ENCODE measurements at regions not wholly inside any gene's neighbourhood (a gene's known extent, or its start where the extent isn't known, plus 50 kb on each side); places are given as distances from the start of the nearest gene placed in this dataset.

DNA sequence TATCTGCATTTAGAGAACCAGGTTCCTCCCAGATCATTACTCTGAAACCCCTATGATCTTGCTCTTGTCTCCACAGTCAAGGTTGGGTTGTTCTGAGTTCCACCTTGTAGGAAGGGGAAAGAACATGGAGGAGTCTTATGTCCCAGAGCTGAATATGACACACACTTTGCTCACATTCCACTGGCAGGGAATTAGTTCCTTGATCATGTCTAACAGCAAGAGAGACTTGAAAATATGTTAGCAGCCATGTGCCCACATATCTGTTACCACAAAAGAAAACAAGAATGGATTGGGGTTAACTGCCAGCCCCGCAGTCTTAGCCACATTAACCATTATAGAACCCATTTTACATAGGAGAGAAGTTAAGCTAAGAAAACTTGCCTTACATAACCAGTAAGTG lies 71.1 kb upstream of the MDM1 start:
- ATAC-seq (ENCODE audit: low FRiP score) (no peak), DNase-seq (no peak)
- H3K36me3 ChIP-seq (ENCODE audit: control insufficient read depth in 1 of 2, insufficient read depth in 2 of 2, low read length in 1 of 2): no peaks in the 10 kb centered on the region
- H3K4me1 ChIP-seq (ENCODE audit: control insufficient read depth in 1 of 2, insufficient read depth in 2 of 2, low read length in 2 of 2): peaks cover 0 to 2% of the 10 kb centered on the region in 2 donors
- no peak overlapping the region for H3K27ac ChIP-seq (ENCODE audit: low read depth in 1 of 2, low read length in 2 of 2)
- H3K4me3 ChIP-seq (ENCODE audit: low read length in 2 of 2): no peak overlapping the region
- intact Hi-C loops (cut with DNase I): no loop called here
- no peaks in the 10 kb centered on the region for H3K27me3 ChIP-seq (ENCODE audit: control insufficient read depth in 1 of 2, insufficient read depth in 2 of 2, low read length in 1 of 2)
- no peaks in the 10 kb centered on the region for H3K9me3 ChIP-seq (ENCODE audit: control insufficient read depth, low read length)
- WGBS, 2 donors: 81 to 86% methylated on average over 1 of the region's 1 CpG

DNA sequence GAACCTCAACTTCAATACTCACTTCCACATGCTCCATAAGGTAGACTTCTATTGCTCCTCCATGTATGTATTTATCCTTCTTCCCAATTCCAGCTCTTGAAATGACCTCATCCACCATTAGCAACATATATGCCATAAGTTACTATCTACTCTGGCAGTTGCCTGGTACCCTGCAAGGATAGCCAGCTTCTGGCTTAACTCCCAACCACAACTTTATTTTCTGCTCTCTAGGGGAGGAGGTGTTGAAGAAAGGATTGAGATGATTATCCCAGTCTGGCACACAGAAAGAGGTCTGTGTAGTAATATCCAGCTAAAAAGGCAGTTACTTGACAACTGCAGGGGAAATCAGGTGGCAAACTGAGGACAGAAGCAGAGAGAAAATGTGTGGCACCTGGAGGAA lies 71.5 kb upstream of the MDM1 start:
- Histone ChIP-seq H3K4me1 (ENCODE audit: control insufficient read depth in 1 of 2, insufficient read depth in 2 of 2, low read length in 2 of 2) (peaks cover 0 to 2% of the 10 kb centered on the region in 2 donors), H3K36me3 (ENCODE audit: control insufficient read depth in 1 of 2, insufficient read depth in 2 of 2, low read length in 1 of 2) (no peaks in the 10 kb centered on the region), H3K27me3 (ENCODE audit: control insufficient read depth in 1 of 2, insufficient read depth in 2 of 2, low read length in 1 of 2) (no peaks in the 10 kb centered on the region), H3K4me3 (ENCODE audit: low read length in 2 of 2) (no peak overlapping the region), H3K9me3 (ENCODE audit: control insufficient read depth, low read length) (no peaks in the 10 kb centered on the region), H3K27ac (ENCODE audit: low read depth in 1 of 2, low read length in 2 of 2) (no peak overlapping the region)
- no peak for DNase-seq
- ATAC-seq (ENCODE audit: low FRiP score): no peak
- intact Hi-C loops (cut with DNase I): no loop called here

- H3K4me3 ChIP-seq (ENCODE audit: low read length in 2 of 2): no peak overlapping the region
- ATAC-seq (ENCODE audit: low FRiP score) (peak; percentile 21), DNase-seq (no peak)
- H3K36me3 ChIP-seq (ENCODE audit: control insufficient read depth in 1 of 2, insufficient read depth in 2 of 2, low read length in 1 of 2): no peaks in the 10 kb centered on the region
- H3K27ac ChIP-seq (ENCODE audit: low read depth in 1 of 2, low read length in 2 of 2): no peak overlapping the region
- intact Hi-C loops (cut with DNase I): loop anchor here in 1 of 2 donors (5.0 kb wide), 1 partner anchor 38 kb away; no protein-coding TSS in a partner anchor
- no peaks in the 10 kb centered on the region for H3K9me3 ChIP-seq (ENCODE audit: control insufficient read depth, low read length)
- H3K4me1 ChIP-seq (ENCODE audit: control insufficient read depth in 1 of 2, insufficient read depth in 2 of 2, low read length in 2 of 2): peaks cover 0 to 2% of the 10 kb centered on the region in 2 donors
- H3K27me3 ChIP-seq (ENCODE audit: control insufficient read depth in 1 of 2, insufficient read depth in 2 of 2, low read length in 1 of 2): no peaks in the 10 kb centered on the region
Observed at GRCh38 chr12:68405343-68405781, 73.2 kb upstream of the MDM1 start.

GRCh38 chr12:68406134-68406576 lies 74.0 kb upstream of the MDM1 start:
- intact Hi-C loops (cut with DNase I): loop anchor here in 1 of 2 donors (5.0 kb wide), 1 partner anchor 39 kb away; no protein-coding TSS in a partner anchor
- H3K27me3 ChIP-seq (ENCODE audit: control insufficient read depth in 1 of 2, insufficient read depth in 2 of 2, low read length in 1 of 2): no peaks in the 10 kb centered on the region
- no peak overlapping the region for H3K27ac ChIP-seq (ENCODE audit: low read depth in 1 of 2, low read length in 2 of 2)

GRCh38 chr12:68406911-68407310 lies 74.7 kb upstream of the MDM1 start:
- ATAC-seq (ENCODE audit: low FRiP score) (no peak), DNase-seq (no peak)
- Histone ChIP-seq H3K4me1 (ENCODE audit: control insufficient read depth in 1 of 2, insufficient read depth in 2 of 2, low read length in 2 of 2) (peaks cover 0 to 2% of the 10 kb centered on the region in 2 donors), H3K27me3 (ENCODE audit: control insufficient read depth in 1 of 2, insufficient read depth in 2 of 2, low read length in 1 of 2) (no peaks in the 10 kb centered on the region), H3K9me3 (ENCODE audit: control insufficient read depth, low read length) (no peaks in the 10 kb centered on the region), H3K36me3 (ENCODE audit: control insufficient read depth in 1 of 2, insufficient read depth in 2 of 2, low read length in 1 of 2) (no peaks in the 10 kb centered on the region), H3K4me3 (ENCODE audit: low read length in 2 of 2) (no peak overlapping the region), H3K27ac (ENCODE audit: low read depth in 1 of 2, low read length in 2 of 2) (no peak overlapping the region)
- 75 to 83% methylated on average over 4 of the region's 4 CpGs for WGBS, 2 donors
- intact Hi-C loops (cut with DNase I): loop anchor here in 1 of 2 donors (5.0 kb wide), 1 partner anchor 40 kb away; no protein-coding TSS in a partner anchor

More at GRCh38 chr12:68406134-68406576, 74.0 kb upstream of the MDM1 start:
- DNase-seq (peak; percentile 94 to 95), ATAC-seq (ENCODE audit: low FRiP score) (peak; percentile 96)
- Histone ChIP-seq H3K4me1 (ENCODE audit: control insufficient read depth in 1 of 2, insufficient read depth in 2 of 2, low read length in 2 of 2) (peaks cover 0 to 2% of the 10 kb centered on the region in 2 donors), H3K36me3 (ENCODE audit: control insufficient read depth in 1 of 2, insufficient read depth in 2 of 2, low read length in 1 of 2) (no peaks in the 10 kb centered on the region), H3K4me3 (ENCODE audit: low read length in 2 of 2) (no peak overlapping the region), H3K9me3 (ENCODE audit: control insufficient read depth, low read length) (no peaks in the 10 kb centered on the region)
- WGBS, 2 donors: 1 to 2% methylated on average over 5 of the region's 5 CpGs

DNA sequence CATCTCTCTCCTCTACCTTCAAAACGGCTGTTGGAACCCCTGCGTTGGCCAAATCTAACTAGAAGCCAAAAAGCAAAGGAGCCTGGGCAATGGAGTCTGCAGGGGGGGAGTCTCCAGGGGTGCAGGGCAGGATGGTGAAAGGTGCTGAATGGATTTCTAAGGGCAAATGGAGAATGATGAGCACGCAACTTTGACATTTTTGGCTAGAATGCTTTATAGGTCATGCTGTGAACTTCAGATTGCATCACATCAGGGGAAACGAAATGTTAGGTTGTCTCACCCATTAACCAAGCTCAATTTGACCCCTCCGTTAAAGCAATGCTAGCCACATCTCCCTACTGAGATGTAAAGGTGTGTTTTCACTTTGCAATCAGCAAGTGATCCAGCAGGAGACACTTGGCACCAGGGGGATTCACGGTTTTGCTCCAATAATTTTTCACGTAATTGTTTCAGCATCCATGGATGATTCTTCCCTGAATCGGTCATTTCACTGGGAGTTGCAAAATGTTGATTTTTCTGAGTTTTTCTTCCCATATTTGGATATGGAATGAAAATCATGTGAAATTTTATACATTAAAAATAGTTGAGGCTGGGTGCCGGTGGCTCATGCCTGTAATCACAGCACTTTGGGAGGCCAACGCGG lies 78.0 kb upstream of the MDM1 start:
- intact Hi-C loops (cut with DNase I): no loop called here
- no peaks in the 10 kb centered on the region for H3K36me3 ChIP-seq (ENCODE audit: control insufficient read depth in 1 of 2, insufficient read depth in 2 of 2, low read length in 1 of 2)
- DNase-seq (no peak), ATAC-seq (ENCODE audit: low FRiP score) (no peak)
- H3K4me3 ChIP-seq (ENCODE audit: low read length in 2 of 2): no peak overlapping the region
- WGBS, 2 donors: 57 to 68% methylated on average over 11 of the region's 11 CpGs
- no peak overlapping the region for H3K27ac ChIP-seq (ENCODE audit: low read depth in 1 of 2, low read length in 2 of 2)
- peaks cover 0 to 2% of the 10 kb centered on the region in 2 donors for H3K4me1 ChIP-seq (ENCODE audit: control insufficient read depth in 1 of 2, insufficient read depth in 2 of 2, low read length in 2 of 2)
- H3K9me3 ChIP-seq (ENCODE audit: control insufficient read depth, low read length): no peaks in the 10 kb centered on the region
- no peaks in the 10 kb centered on the region for H3K27me3 ChIP-seq (ENCODE audit: control insufficient read depth in 1 of 2, insufficient read depth in 2 of 2, low read length in 1 of 2)

DNA sequence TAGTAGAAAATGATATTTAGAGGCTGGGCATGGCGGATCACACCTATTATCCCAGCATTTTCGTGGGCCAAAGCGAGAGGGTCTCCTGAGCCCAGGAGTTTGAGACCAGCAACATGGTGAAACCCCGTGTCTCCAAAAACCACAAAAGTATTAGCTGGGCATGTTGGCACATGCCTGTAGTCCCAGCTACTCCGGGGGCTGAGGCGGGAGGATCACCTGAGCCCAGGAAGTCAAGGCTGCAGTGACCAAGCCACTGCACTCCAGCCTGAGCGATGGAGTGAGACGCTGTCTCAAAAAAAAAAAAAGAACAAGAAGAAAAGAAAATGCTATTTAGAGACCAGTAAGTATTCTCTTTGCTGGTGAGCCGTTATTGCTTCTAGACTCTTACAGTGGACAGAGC lies 79.2 kb upstream of the MDM1 start:
- no peak overlapping the region for H3K27ac ChIP-seq (ENCODE audit: low read depth in 1 of 2, low read length in 2 of 2)
- no peaks in the 10 kb centered on the region for H3K36me3 ChIP-seq (ENCODE audit: control insufficient read depth in 1 of 2, insufficient read depth in 2 of 2, low read length in 1 of 2)
- DNase-seq (no peak), ATAC-seq (ENCODE audit: low FRiP score) (no peak)
- intact Hi-C loops (cut with DNase I): no loop called here
- no peaks in the 10 kb centered on the region for H3K9me3 ChIP-seq (ENCODE audit: control insufficient read depth, low read length)
- H3K4me3 ChIP-seq (ENCODE audit: low read length in 2 of 2): no peak overlapping the region
- H3K27me3 ChIP-seq (ENCODE audit: control insufficient read depth in 1 of 2, insufficient read depth in 2 of 2, low read length in 1 of 2): no peaks in the 10 kb centered on the region
- WGBS, 2 donors: 92 to 94% methylated on average over 9 of the region's 9 CpGs
- peaks cover 0 to under 1% of the 10 kb centered on the region in 2 donors for H3K4me1 ChIP-seq (ENCODE audit: control insufficient read depth in 1 of 2, insufficient read depth in 2 of 2, low read length in 2 of 2)

DNA sequence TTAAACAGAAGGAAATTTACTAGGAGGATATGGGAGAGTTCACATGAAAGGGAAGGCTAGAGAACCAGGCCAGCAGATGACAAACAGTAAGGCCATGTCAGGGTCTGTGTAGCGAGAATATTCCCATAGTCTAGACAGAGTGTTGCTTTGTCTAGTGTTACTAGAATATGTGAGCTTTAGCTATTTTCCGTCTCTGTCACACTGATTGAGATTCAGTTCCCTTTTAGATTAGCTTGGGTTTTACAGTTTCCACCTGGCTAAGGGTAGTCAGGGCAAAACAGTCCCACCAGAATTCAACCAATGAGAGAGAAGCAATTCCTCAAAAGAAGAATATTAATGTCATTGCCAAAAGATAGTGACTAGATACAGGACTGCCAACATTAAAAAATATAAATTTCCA lies 82.8 kb upstream of the MDM1 start:
- Histone ChIP-seq H3K4me1 (ENCODE audit: control insufficient read depth in 1 of 2, insufficient read depth in 2 of 2, low read length in 2 of 2) (no peaks in the 10 kb centered on the region), H3K27ac (ENCODE audit: low read depth in 1 of 2, low read length in 2 of 2) (no peak overlapping the region), H3K4me3 (ENCODE audit: low read length in 2 of 2) (no peak overlapping the region), H3K36me3 (ENCODE audit: control insufficient read depth in 1 of 2, insufficient read depth in 2 of 2, low read length in 1 of 2) (no peaks in the 10 kb centered on the region), H3K27me3 (ENCODE audit: control insufficient read depth in 1 of 2, insufficient read depth in 2 of 2, low read length in 1 of 2) (no peaks in the 10 kb centered on the region), H3K9me3 (ENCODE audit: control insufficient read depth, low read length) (no peaks in the 10 kb centered on the region)
- no peak for ATAC-seq (ENCODE audit: low FRiP score)
- no peak for DNase-seq
- WGBS, 2 donors: 87 to 94% methylated on average over 2 of the region's 2 CpGs
- intact Hi-C loops (cut with DNase I): no loop called here

DNA sequence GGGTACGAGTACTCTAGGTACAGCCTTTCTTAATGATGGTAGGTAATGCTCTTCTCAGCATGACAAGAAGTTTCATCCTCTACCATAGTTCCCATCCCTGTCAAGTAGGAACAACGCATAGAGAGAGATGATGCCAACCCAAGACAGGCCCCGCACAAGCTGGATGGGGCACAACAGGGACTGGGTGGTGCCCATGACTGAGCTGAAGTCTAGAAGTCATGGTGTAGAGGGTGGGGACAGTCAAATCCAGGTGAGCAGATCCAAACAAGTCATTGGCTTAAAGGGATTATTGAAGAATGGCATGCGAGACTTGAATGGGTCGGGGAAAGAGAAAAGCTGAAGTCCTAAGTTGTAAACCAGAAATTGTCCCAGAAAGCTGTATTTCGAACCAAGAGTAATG lies 84.2 kb upstream of the MDM1 start:
- intact Hi-C loops (cut with DNase I): no loop called here
- H3K9me3 ChIP-seq (ENCODE audit: control insufficient read depth, low read length): no peaks in the 10 kb centered on the region
- ATAC-seq (ENCODE audit: low FRiP score): no peak
- no peaks in the 10 kb centered on the region for H3K27me3 ChIP-seq (ENCODE audit: control insufficient read depth in 1 of 2, insufficient read depth in 2 of 2, low read length in 1 of 2)
- DNase-seq: no peak
- no peak overlapping the region for H3K4me3 ChIP-seq (ENCODE audit: low read length in 2 of 2)
- no peaks in the 10 kb centered on the region for H3K36me3 ChIP-seq (ENCODE audit: control insufficient read depth in 1 of 2, insufficient read depth in 2 of 2, low read length in 1 of 2)
- no peaks in the 10 kb centered on the region for H3K4me1 ChIP-seq (ENCODE audit: control insufficient read depth in 1 of 2, insufficient read depth in 2 of 2, low read length in 2 of 2)
- no peak overlapping the region for H3K27ac ChIP-seq (ENCODE audit: low read depth in 1 of 2, low read length in 2 of 2)
- WGBS, 2 donors: 98 to 99% methylated on average over 6 of the region's 6 CpGs
